HS-27A (cell line): ENCODE measurements at regions not wholly inside any gene's neighbourhood (a gene's known extent, or its start where the extent isn't known, plus 50 kb on each side); places are given as distances from the start of the nearest gene placed in this dataset.

Source experiments
- DNase-seq: peaks from one replicate; pipeline ENCODE4 v3.0.0-alpha.2; 2012; ENCODE audit warnings: low read depth, missing footprints

GRCh38 chr12:39047539-39048262 lies 142.3 kb upstream of the CPNE8 start:
- no peak for DNase-seq

GRCh38 chr12:39044754-39045153 lies 139.4 kb upstream of the CPNE8 start:
- no peak for DNase-seq

DNA sequence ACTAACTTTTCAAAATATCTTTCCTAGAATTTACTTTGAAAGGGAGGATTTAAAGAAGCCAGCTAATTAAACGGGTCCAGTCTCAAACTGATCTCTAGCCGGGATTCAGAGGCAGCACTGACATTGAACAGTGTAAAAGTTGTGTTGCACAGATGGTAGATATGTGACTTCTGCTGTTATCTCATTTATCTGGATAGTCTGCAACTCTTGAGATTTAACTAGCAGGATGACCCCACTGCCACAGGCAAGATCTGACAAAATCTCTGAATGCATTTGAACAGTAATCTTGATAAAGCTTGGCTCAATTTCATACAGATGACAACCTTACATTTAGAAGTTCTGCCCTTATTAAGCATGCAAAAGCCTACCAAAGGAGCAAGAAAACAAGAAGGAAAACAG lies 138.0 kb upstream of the CPNE8 start:
- no peak for DNase-seq

- DNase-seq, result no peak
Observed at GRCh38 chr12:39040275-39040674, 134.9 kb upstream of the CPNE8 start.

- DNase-seq, result no peak
Observed at GRCh38 chr12:39037115-39037514, 131.7 kb upstream of the CPNE8 start.

GRCh38 chr12:39036105-39036504 lies 130.7 kb upstream of the CPNE8 start:
- no peak for DNase-seq

- no peak for DNase-seq
Observed at GRCh38 chr12:39033782-39034181, 128.4 kb upstream of the CPNE8 start.

DNA sequence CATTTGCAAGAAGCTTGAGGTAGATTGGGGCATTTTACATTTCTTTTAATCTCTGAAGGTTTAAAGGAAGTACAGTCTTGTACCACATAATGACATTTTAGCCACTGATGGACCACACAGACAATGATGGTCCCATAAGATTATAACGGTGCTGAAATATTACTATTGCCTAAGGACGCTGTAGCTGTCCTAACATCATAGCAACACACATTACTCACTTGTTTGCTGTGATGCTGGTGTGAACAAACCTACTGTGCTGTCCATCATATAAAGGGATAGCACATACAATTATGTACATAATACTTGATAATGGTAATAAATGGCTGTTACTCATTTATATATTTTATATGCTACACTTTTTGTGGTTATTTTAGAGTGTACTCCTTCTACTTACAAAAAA lies 127.1 kb upstream of the CPNE8 start:
- DNase-seq, result no peak

GRCh38 chr12:39032034-39032433 lies 126.6 kb upstream of the CPNE8 start:
- DNase-seq, result no peak

DNA sequence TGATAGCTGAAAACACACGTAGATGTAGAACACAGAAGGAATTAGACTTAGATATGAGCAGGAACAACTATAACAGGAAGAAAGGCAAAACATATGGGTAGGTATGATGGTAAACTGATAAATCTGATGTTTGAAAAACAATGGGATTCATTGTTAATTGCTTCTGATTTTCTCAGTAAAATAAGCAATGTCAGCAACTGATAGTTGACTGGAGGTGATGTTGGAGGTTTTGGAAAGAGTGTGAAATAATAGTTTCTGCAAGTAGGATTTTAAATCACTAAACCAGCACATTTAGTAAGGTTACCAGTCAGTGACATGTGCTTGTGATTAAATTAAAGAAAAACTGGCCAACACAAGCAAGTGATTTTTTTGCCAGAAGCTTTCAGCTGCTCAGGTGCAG lies 123.0 kb upstream of the CPNE8 start:
- DNase-seq, result no peak

DNA sequence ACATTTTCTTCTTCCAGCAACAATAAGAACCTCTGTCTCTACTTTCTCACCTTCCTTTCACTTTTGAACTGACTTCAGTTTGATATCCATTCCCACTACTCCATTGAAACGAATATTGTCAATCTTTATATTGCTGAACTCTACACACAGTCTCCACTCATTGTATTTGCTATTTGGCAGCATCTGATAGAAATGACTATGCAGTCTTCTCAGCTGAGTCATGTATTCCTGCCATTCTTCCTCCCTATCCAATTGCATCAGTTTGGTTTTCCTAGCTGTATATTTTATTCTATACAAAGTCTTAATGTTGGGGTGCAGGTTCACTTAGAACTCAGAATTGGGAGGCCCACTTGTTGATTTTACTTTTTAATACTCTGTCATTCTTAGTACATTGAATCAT lies 107.5 kb upstream of the CPNE8 start:
- no peak for DNase-seq

- no peak for DNase-seq
Observed at GRCh38 chr12:39011166-39011565, 105.8 kb upstream of the CPNE8 start.

DNA sequence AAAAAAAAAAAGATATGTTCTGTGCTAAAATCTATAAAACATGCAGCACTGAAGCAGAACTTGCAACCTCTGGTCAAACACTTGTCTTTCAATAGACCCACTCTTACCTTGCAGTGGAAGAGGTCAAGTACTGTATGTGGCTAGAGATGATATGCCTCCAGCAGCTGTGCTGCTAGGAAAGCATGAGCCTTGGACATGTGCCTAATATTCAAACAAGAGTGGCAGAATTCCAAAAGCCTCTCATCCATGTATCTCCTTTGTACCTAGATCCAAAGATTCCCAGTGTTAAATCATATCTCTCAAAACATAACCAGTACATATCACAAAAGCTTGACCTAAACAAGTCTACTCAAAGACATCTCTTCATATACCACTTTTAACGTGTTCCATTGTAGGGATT lies 105.0 kb upstream of the CPNE8 start:
- DNase-seq, result no peak

DNA sequence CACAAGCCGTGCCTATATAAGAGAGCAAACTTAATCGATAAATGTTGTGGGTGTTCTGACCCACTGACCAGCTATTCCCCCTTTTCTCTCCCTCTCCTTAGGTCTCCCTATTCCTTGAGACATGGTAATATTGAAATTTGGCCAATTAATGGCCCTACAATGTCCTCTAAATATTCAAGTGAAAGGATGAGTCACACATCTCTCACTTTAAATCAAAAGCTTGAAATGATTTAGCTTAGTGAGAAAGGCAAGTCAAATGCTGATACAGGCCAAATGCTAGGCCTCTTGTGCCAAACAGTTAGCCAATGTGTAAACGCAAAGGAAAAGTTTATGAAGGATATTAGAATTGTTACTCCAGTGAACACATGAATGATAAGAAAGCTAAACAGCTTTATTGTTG lies 102.2 kb upstream of the CPNE8 start:
- no peak for DNase-seq

- no peak for DNase-seq
Observed at GRCh38 chr12:39006286-39006685, 100.9 kb upstream of the CPNE8 start.

- DNase-seq, result no peak
Observed at GRCh38 chr12:39005671-39006070, 100.3 kb upstream of the CPNE8 start.

- DNase-seq, result no peak
Observed at GRCh38 chr12:39003541-39004155, 98.3 kb upstream of the CPNE8 start.

- no peak for DNase-seq
Observed at GRCh38 chr12:39000370-39000769, 95.0 kb upstream of the CPNE8 start.

DNA sequence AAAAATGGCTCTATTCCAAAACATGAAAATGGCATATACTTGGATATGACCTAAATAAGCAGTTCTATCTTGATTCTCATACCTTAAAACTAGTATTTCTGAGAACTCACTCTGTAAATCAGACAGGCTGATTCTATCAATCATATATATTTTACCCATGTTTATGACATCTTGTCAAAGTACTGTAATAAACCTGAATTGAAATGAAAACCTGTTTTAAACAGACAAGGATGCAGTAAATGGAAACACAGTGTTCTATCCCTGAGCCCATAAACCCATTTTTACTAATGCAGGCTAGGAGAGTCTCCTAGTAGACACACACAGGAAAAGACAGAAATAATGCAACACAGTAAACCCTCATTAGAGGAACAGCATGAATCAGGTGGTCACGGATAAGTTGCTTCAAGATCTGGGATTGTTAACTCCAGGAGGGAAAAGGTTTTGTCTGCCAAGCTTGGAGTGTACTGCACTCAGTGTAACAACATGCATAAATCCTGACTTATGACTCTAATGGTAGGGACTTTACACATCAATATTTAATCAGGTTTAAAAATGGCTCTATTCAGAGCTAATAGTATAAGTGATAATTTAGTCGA lies 93.6 kb upstream of the CPNE8 start:
- DNase-seq, result no peak

DNA sequence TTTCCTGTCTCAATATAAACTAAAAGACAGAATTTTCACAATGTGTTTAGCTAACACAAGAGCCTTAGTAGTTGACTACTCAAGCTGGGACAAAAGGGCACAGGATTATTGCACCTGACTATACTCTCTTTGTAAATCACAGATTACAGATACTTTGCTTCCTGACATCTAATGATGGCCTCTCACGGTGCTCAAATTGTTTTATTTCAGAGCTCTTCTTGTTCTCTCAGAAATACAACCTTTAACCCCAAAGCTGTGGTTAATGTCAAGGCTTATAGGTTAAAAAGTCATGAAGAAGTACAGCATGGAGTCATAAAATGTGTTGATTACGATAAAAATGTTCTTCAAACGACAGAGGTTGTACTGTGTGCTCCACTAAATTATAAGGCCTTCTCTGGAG lies 89.9 kb upstream of the CPNE8 start:
- DNase-seq, result no peak

GRCh38 chr12:38985961-38986360 lies 80.6 kb upstream of the CPNE8 start:
- DNase-seq, result no peak

- no peak for DNase-seq
Observed at GRCh38 chr12:38984388-38984787, 79.0 kb upstream of the CPNE8 start.

GRCh38 chr12:38983117-38983571 lies 77.8 kb upstream of the CPNE8 start:
- DNase-seq, result no peak

GRCh38 chr12:38977132-38977531 lies 71.7 kb upstream of the CPNE8 start:
- DNase-seq, result no peak
